GM18868 (cell line): ENCODE measurements at regions not wholly inside any gene's neighbourhood (a gene's known extent, or its start where the extent isn't known, plus 50 kb on each side); places are given as distances from the start of the nearest gene placed in this dataset.

ENCODE experiments used
- ATAC-seq: cut with Tn5 transposase; IDR thresholded peaks from one replicate; pipeline ENCODE4 v1.9.1; 2021; ENCODE audit warnings: mild to moderate bottlenecking, moderate library complexity; ENCODE audit not compliant: unreplicated experiment

- no peak for ATAC-seq
These were observed 717.2 kb downstream of the NCAM2 start for GRCh38 chr21:21715266-21715969.

- no peak for ATAC-seq
These were observed 724.5 kb downstream of the NCAM2 start for GRCh38 chr21:21722731-21723130.

- no peak for ATAC-seq
These were observed 732.3 kb downstream of the NCAM2 start for GRCh38 chr21:21730512-21730911.

GRCh38 chr21:21731626-21732025 is 733.4 kb downstream of the NCAM2 start:
- ATAC-seq: no peak

GRCh38 chr21:21734088-21734487 is 735.9 kb downstream of the NCAM2 start:
- ATAC-seq: no peak

GRCh38 chr21:21737186-21737585 is 739.0 kb downstream of the NCAM2 start:
- no peak for ATAC-seq

- no peak for ATAC-seq
These were observed 742.0 kb downstream of the NCAM2 start for GRCh38 chr21:21740207-21740606.

GRCh38 chr21:21750124-21750825 is 752.1 kb downstream of the NCAM2 start:
- ATAC-seq: no peak

- no peak for ATAC-seq
These were observed 753.1 kb downstream of the NCAM2 start for GRCh38 chr21:21751286-21751685.

- no peak for ATAC-seq
These were observed 764.6 kb downstream of the NCAM2 start for GRCh38 chr21:21762855-21763254.

GRCh38 chr21:21764281-21764680 is 766.1 kb downstream of the NCAM2 start:
- no peak for ATAC-seq

- ATAC-seq: no peak
These were observed 769.1 kb downstream of the NCAM2 start for GRCh38 chr21:21767276-21767675.

GRCh38 chr21:21788591-21788990 is 790.4 kb downstream of the NCAM2 start:
- no peak for ATAC-seq

- no peak for ATAC-seq
These were observed 803.7 kb downstream of the NCAM2 start for GRCh38 chr21:21801921-21802320.

GRCh38 chr21:21806711-21807597 is 808.7 kb downstream of the NCAM2 start:
- no peak for ATAC-seq

GRCh38 chr21:21807598-21807903 is 809.3 kb downstream of the NCAM2 start:
- ATAC-seq: no peak

- ATAC-seq: no peak
These were observed 815.1 kb downstream of the NCAM2 start for GRCh38 chr21:21813289-21813688.

GRCh38 chr21:21813934-21814333 is 815.7 kb downstream of the NCAM2 start:
- ATAC-seq: no peak

GRCh38 chr21:21816778-21817177 is 818.6 kb downstream of the NCAM2 start:
- ATAC-seq: no peak

GRCh38 chr21:21818898-21819297 is 820.7 kb downstream of the NCAM2 start:
- ATAC-seq: no peak

GRCh38 chr21:21828130-21828529 is 829.9 kb downstream of the NCAM2 start:
- no peak for ATAC-seq

GRCh38 chr21:21831036-21831435 is 832.8 kb downstream of the NCAM2 start:
- no peak for ATAC-seq
